SJSA1 (cell line): ENCODE measurements at regions not wholly inside any gene's neighbourhood (a gene's known extent, or its start where the extent isn't known, plus 50 kb on each side); places are given as distances from the start of the nearest gene placed in this dataset.

Experiments
- DNase-seq, 2 experiments: peaks; one replicate each; pipeline ENCODE4 v3.0.0-alpha.2; 2015 to 2020; ENCODE audit warnings: low spot score in 2 of 2, low read depth in 1 of 2
- H3K27ac ChIP-seq: fragments of 250-450 bp; sonication (Bioruptor Pico); 2 replicates; pipeline ENCODE4 v1.5.1; 2020; ENCODE audit warnings: mild to moderate bottlenecking, moderate library complexity
- H3K27me3 ChIP-seq: fragments of 250-450 bp; sonication (Bioruptor Pico); replicated peaks from 2 replicates; pipeline ENCODE4 v1.5.1; 2020; ENCODE audit warnings: mild to moderate bottlenecking, moderate library complexity
- H3K36me3 ChIP-seq: fragments of 250-450 bp; sonication (Bioruptor Pico); 2 replicates; pipeline ENCODE4 v1.5.1; 2020; ENCODE audit warnings: mild to moderate bottlenecking
- H3K4me1 ChIP-seq: fragments of 250-450 bp; sonication (Bioruptor Pico); replicated peaks from 2 replicates; pipeline ENCODE4 v1.6.1; 2021; ENCODE audit warnings: mild to moderate bottlenecking
- H3K4me3 ChIP-seq: fragments of 250-450 bp; sonication (Bioruptor Pico); 2 replicates; pipeline ENCODE4 v1.5.1; 2020; ENCODE audit warnings: mild to moderate bottlenecking
- H3K9me3 ChIP-seq: fragments of 250-450 bp; sonication (Bioruptor Pico); replicated peaks from 2 replicates; pipeline ENCODE4 v1.5.1; 2020; ENCODE audit warnings: mild to moderate bottlenecking

GRCh38 chr2:144683107-144683753 lies 163.3 kb upstream of the ZEB2 start:
- Histone ChIP-seq H3K9me3 (no peaks in the 10 kb centered on the region), H3K27ac (no peak overlapping the region), H3K4me1 (no peaks in the 10 kb centered on the region), H3K36me3 (no peaks in the 10 kb centered on the region), H3K4me3 (no peak overlapping the region), H3K27me3 (no peaks in the 10 kb centered on the region)
- DNase-seq = no peak

GRCh38 chr2:144682248-144682647 lies 162.3 kb upstream of the ZEB2 start:
- Histone ChIP-seq H3K27me3 (no peaks in the 10 kb centered on the region), H3K9me3 (no peaks in the 10 kb centered on the region), H3K4me1 (no peaks in the 10 kb centered on the region), H3K4me3 (no peak overlapping the region), H3K27ac (no peak overlapping the region), H3K36me3 (no peaks in the 10 kb centered on the region)
- no peak for DNase-seq

GRCh38 chr2:144681389-144681788 lies 161.5 kb upstream of the ZEB2 start:
- Histone ChIP-seq H3K4me3 (no peak overlapping the region), H3K36me3 (no peaks in the 10 kb centered on the region), H3K4me1 (no peaks in the 10 kb centered on the region), H3K27me3 (no peaks in the 10 kb centered on the region), H3K27ac (no peak overlapping the region), H3K9me3 (no peaks in the 10 kb centered on the region)
- no peak for DNase-seq

GRCh38 chr2:144679942-144680341 lies 160.0 kb upstream of the ZEB2 start:
- H3K4me3 ChIP-seq = no peak overlapping the region
- DNase-seq = no peak
- no peak overlapping the region for H3K27ac ChIP-seq
- no peaks in the 10 kb centered on the region for H3K4me1 ChIP-seq
- no peaks in the 10 kb centered on the region for H3K27me3 ChIP-seq
- no peaks in the 10 kb centered on the region for H3K36me3 ChIP-seq
- H3K9me3 ChIP-seq = no peaks in the 10 kb centered on the region

GRCh38 chr2:144678736-144679135 lies 158.8 kb upstream of the ZEB2 start:
- Histone ChIP-seq H3K9me3 (no peaks in the 10 kb centered on the region), H3K4me3 (no peak overlapping the region), H3K27me3 (no peaks in the 10 kb centered on the region), H3K27ac (no peak overlapping the region), H3K4me1 (peaks cover 7% of the 10 kb centered on the region), H3K36me3 (no peaks in the 10 kb centered on the region)
- DNase-seq = no peak

GRCh38 chr2:144675731-144676130 lies 155.8 kb upstream of the ZEB2 start:
- Histone ChIP-seq H3K36me3 (no peaks in the 10 kb centered on the region), H3K9me3 (no peaks in the 10 kb centered on the region), H3K27ac (no peak overlapping the region), H3K27me3 (no peaks in the 10 kb centered on the region), H3K4me1 (peaks cover 8% of the 10 kb centered on the region), H3K4me3 (no peak overlapping the region)
- DNase-seq = no peak

GRCh38 chr2:144675331-144675730 lies 155.4 kb upstream of the ZEB2 start:
- no peak overlapping the region for H3K27ac ChIP-seq
- no peaks in the 10 kb centered on the region for H3K36me3 ChIP-seq
- H3K9me3 ChIP-seq = no peaks in the 10 kb centered on the region
- no peak overlapping the region for H3K4me3 ChIP-seq
- H3K27me3 ChIP-seq = no peaks in the 10 kb centered on the region
- peaks cover 8% of the 10 kb centered on the region for H3K4me1 ChIP-seq
- no peak for DNase-seq

- Histone ChIP-seq H3K4me1 (peaks cover 8% of the 10 kb centered on the region), H3K27me3 (no peaks in the 10 kb centered on the region), H3K4me3 (no peak overlapping the region), H3K27ac (no peak overlapping the region), H3K36me3 (no peaks in the 10 kb centered on the region), H3K9me3 (no peaks in the 10 kb centered on the region)
- DNase-seq = peak in 1 of 2 experiments; percentile 2
These were observed 154.2 kb upstream of the ZEB2 start for GRCh38 chr2:144674071-144674470.

GRCh38 chr2:144673456-144673855 lies 153.5 kb upstream of the ZEB2 start:
- DNase-seq = no peak
- Histone ChIP-seq H3K4me1 (peaks cover 8% of the 10 kb centered on the region), H3K27ac (no peak overlapping the region), H3K9me3 (no peaks in the 10 kb centered on the region), H3K4me3 (no peak overlapping the region), H3K27me3 (no peaks in the 10 kb centered on the region), H3K36me3 (no peaks in the 10 kb centered on the region)

GRCh38 chr2:144671695-144672455 lies 152.0 kb upstream of the ZEB2 start:
- peaks cover 8% of the 10 kb centered on the region for H3K4me1 ChIP-seq
- H3K27ac ChIP-seq = no peak overlapping the region
- no peaks in the 10 kb centered on the region for H3K36me3 ChIP-seq
- no peak overlapping the region for H3K4me3 ChIP-seq
- no peaks in the 10 kb centered on the region for H3K9me3 ChIP-seq
- no peak for DNase-seq
- no peaks in the 10 kb centered on the region for H3K27me3 ChIP-seq

- DNase-seq = no peak
- Histone ChIP-seq H3K4me3 (no peak overlapping the region), H3K27ac (no peak overlapping the region), H3K36me3 (no peaks in the 10 kb centered on the region), H3K27me3 (no peaks in the 10 kb centered on the region), H3K9me3 (no peaks in the 10 kb centered on the region), H3K4me1 (peaks cover 8% of the 10 kb centered on the region)
These were observed 150.8 kb upstream of the ZEB2 start for GRCh38 chr2:144670738-144671137.

- Histone ChIP-seq H3K36me3 (no peaks in the 10 kb centered on the region), H3K27me3 (no peaks in the 10 kb centered on the region), H3K4me3 (no peak overlapping the region), H3K27ac (no peak overlapping the region), H3K4me1 (peaks cover 8% of the 10 kb centered on the region), H3K9me3 (no peaks in the 10 kb centered on the region)
- no peak for DNase-seq
These were observed 150.2 kb upstream of the ZEB2 start for GRCh38 chr2:144670080-144670479.

GRCh38 chr2:144669196-144669987 lies 149.5 kb upstream of the ZEB2 start:
- DNase-seq = no peak

GRCh38 chr2:144668493-144669110 lies 148.7 kb upstream of the ZEB2 start:
- Histone ChIP-seq H3K27me3 (no peaks in the 10 kb centered on the region), H3K27ac (no peak overlapping the region)

More at GRCh38 chr2:144669196-144669987, 149.5 kb upstream of the ZEB2 start:
- H3K27ac ChIP-seq = no peak overlapping the region
- no peaks in the 10 kb centered on the region for H3K9me3 ChIP-seq
- peaks cover 8% of the 10 kb centered on the region for H3K4me1 ChIP-seq
- no peak overlapping the region for H3K4me3 ChIP-seq
- no peaks in the 10 kb centered on the region for H3K27me3 ChIP-seq
- no peaks in the 10 kb centered on the region for H3K36me3 ChIP-seq

More at GRCh38 chr2:144668493-144669110, 148.7 kb upstream of the ZEB2 start:
- H3K36me3 ChIP-seq = no peaks in the 10 kb centered on the region
- H3K9me3 ChIP-seq = no peaks in the 10 kb centered on the region
- DNase-seq = no peak
- H3K4me1 ChIP-seq = peaks cover under 1% of the 10 kb centered on the region
- H3K4me3 ChIP-seq = no peak overlapping the region
